ENCODE measurements at regions not wholly inside any gene's neighbourhood (a gene's known extent, or its start where the extent isn't known, plus 50 kb on each side); places are given as distances from the start of the nearest gene placed in this dataset.

DNA sequence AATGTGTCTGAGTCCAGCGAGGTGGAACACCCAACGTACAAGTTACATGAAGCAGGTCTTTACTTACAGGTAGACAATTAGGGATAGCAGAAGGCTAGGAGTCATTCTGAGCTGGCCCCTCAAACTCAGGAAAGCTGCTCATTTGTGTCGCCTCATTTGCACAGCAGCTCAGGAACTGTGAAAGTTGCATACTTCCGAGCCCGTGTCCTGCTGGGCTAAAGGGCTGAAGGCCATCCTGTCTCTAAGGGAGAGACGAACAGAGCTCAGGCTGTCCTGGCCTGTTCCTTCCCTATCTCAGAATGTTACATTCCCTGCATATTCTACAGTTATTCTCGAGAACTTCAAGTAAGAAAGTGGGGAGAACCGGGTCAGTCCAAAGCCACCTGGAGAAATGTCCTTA lies 99.0 kb downstream of the FAM124B start:
- H3K4me3 ChIP-seq (ENCODE audit: low read depth in 1 of 3, low read length in 3 of 3), result no peak overlapping the region
- no peaks in the 10 kb centered on the region for H3K4me1 ChIP-seq (ENCODE audit: control insufficient read depth in 3 of 3, insufficient read depth in 2 of 3, low read depth in 1 of 3, low read length in 2 of 3)
- no peaks in the 10 kb centered on the region for H3K36me3 ChIP-seq (ENCODE audit: control insufficient read depth in 3 of 3, insufficient read depth in 2 of 3, low read depth in 1 of 3, low read length in 3 of 3)
- H3K9me3 ChIP-seq (ENCODE audit: control insufficient read depth in 2 of 2, insufficient read depth in 1 of 2, low read depth in 1 of 2, low read length in 1 of 2), result no peaks in the 10 kb centered on the region
- WGBS, 3 donors, result 86 to 93% (median 86%) methylated on average over 8 of the region's 8 CpGs
- no peaks in the 10 kb centered on the region for H3K27me3 ChIP-seq (ENCODE audit: control insufficient read depth in 3 of 3, insufficient read depth in 3 of 3, low read length in 3 of 3)
- DNase-seq (no peak), FAIRE-seq (no peak)
- no peak overlapping the region for H3K27ac ChIP-seq (ENCODE audit: low read depth in 1 of 3, low read length in 2 of 3)

- FAIRE-seq, result no peak
- H3K27me3 ChIP-seq (ENCODE audit: control insufficient read depth in 3 of 3, insufficient read depth in 3 of 3, low read length in 3 of 3), result no peaks in the 10 kb centered on the region
- no peaks in the 10 kb centered on the region for H3K4me1 ChIP-seq (ENCODE audit: control insufficient read depth in 3 of 3, insufficient read depth in 2 of 3, low read depth in 1 of 3, low read length in 2 of 3)
- no peak for DNase-seq
- WGBS, 3 donors, result 74 to 76% (median 76%) methylated on average over 6 of the region's 6 CpGs
- H3K27ac ChIP-seq (ENCODE audit: low read depth in 1 of 3, low read length in 2 of 3), result no peak overlapping the region
- no peak overlapping the region for H3K4me3 ChIP-seq (ENCODE audit: low read depth in 1 of 3, low read length in 3 of 3)
- H3K36me3 ChIP-seq (ENCODE audit: control insufficient read depth in 3 of 3, insufficient read depth in 2 of 3, low read depth in 1 of 3, low read length in 3 of 3), result no peaks in the 10 kb centered on the region
- no peaks in the 10 kb centered on the region for H3K9me3 ChIP-seq (ENCODE audit: control insufficient read depth in 2 of 2, insufficient read depth in 1 of 2, low read depth in 1 of 2, low read length in 1 of 2)
Measured at GRCh38 chr2:224293976-224294375, 107.9 kb downstream of the FAM124B start.

DNA sequence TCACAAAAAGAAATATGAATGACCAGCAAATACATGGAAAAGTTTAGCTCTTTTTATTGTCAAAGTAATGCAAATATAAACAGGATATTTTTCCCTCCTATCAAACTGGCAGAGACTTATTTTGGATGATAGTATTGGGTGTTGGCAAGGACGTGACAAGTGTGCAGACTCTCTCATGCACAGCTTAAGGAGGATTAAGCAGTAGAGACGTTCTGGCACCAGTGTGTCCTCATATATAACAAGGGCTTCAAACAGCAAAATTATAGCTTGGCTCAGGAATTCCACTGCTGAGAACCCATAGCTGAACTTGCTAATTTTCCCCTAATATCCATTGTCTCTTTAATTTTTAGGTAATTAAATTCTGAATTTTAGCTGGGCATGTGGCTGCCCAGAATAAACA lies 114.4 kb downstream of the FAM124B start:
- no peak overlapping the region for H3K27ac ChIP-seq (ENCODE audit: low read depth in 1 of 3, low read length in 2 of 3)
- no peaks in the 10 kb centered on the region for H3K4me1 ChIP-seq (ENCODE audit: control insufficient read depth in 3 of 3, insufficient read depth in 2 of 3, low read depth in 1 of 3, low read length in 2 of 3)
- H3K4me3 ChIP-seq (ENCODE audit: low read depth in 1 of 3, low read length in 3 of 3), result no peak overlapping the region
- H3K36me3 ChIP-seq (ENCODE audit: control insufficient read depth in 3 of 3, insufficient read depth in 2 of 3, low read depth in 1 of 3, low read length in 3 of 3), result no peaks in the 10 kb centered on the region
- no peak for DNase-seq
- 42 to 50% (median 43%) methylated on average over 2 of the region's 2 CpGs for WGBS, 3 donors
- H3K9me3 ChIP-seq (ENCODE audit: control insufficient read depth in 2 of 2, insufficient read depth in 1 of 2, low read depth in 1 of 2, low read length in 1 of 2), result no peaks in the 10 kb centered on the region
- FAIRE-seq, result no peak
- peaks cover 0 to 4% (median 0%) of the 10 kb centered on the region in 3 donors for H3K27me3 ChIP-seq (ENCODE audit: control insufficient read depth in 3 of 3, insufficient read depth in 3 of 3, low read length in 3 of 3)

DNA sequence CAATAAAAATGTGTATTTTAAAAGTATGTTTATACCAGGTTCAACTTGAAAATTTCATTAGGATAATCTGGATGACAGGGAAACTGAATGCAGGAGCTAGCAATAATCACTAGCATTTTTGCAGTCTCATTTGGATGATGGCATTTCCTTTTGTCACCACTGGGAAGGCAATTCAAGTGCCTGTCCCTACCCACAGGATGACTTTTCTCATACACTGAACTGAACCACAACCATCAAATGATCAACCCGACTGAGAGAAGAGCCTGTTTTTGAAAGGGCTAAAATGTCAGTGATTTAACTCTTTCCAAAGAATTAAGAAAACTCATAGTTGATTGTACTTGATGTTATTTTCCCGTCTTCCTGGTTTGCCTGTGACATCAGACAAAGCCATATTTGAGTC lies 115.0 kb downstream of the FAM124B start:
- 41 to 62% (median 50%) methylated on average over 2 of the region's 2 CpGs for WGBS, 3 donors
- no peak for FAIRE-seq
- no peaks in the 10 kb centered on the region for H3K36me3 ChIP-seq (ENCODE audit: control insufficient read depth in 3 of 3, insufficient read depth in 2 of 3, low read depth in 1 of 3, low read length in 3 of 3)
- H3K4me3 ChIP-seq (ENCODE audit: low read depth in 1 of 3, low read length in 3 of 3), result no peak overlapping the region
- no peak overlapping the region for H3K27ac ChIP-seq (ENCODE audit: low read depth in 1 of 3, low read length in 2 of 3)
- DNase-seq, result no peak
- no peaks in the 10 kb centered on the region for H3K4me1 ChIP-seq (ENCODE audit: control insufficient read depth in 3 of 3, insufficient read depth in 2 of 3, low read depth in 1 of 3, low read length in 2 of 3)
- H3K9me3 ChIP-seq (ENCODE audit: control insufficient read depth in 2 of 2, insufficient read depth in 1 of 2, low read depth in 1 of 2, low read length in 1 of 2), result no peaks in the 10 kb centered on the region
- H3K27me3 ChIP-seq (ENCODE audit: control insufficient read depth in 3 of 3, insufficient read depth in 3 of 3, low read length in 3 of 3), result peaks cover 0 to 4% (median 0%) of the 10 kb centered on the region in 3 donors

DNA sequence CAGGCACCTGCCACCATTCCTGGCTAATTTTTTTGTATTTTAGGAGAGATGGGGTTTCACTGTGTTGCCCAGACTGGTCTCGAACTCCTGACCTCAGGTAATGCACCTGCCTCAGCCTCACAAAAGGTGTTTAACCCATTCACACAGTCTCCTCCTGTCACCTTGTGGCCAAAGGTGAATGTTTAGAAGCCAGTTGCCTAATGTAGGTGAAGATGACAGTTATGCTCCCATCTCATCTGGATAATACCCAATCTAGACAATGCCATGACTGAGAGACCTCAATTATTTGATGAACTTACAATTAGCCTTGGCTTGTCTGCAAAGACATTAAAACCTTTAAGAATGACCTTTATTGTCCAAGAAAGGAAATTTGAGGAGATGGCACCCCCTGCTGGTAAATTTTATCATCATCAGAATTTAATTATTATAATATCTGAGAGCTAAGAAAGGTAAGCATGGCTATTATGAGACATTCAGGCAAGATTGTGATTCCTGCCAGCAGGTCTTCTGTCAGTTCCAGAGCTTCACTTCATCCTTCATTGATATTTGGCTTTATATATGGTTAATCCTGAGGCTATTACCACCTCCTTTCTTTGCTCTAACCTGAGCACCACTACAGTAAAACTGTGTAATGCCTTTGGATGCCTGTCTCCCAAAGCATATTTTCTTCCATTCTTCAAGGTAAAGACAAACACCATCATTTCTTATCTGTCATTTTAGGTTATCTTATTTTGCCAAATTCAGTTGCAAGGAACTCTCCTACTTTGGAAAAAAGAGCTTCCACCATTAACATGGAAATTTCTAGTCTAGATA lies 117.6 kb downstream of the FAM124B start:
- DNase-seq (peak; percentile 63 to 68), FAIRE-seq (no peak)
- Histone ChIP-seq H3K9me3 (ENCODE audit: control insufficient read depth in 2 of 2, insufficient read depth in 1 of 2, low read depth in 1 of 2, low read length in 1 of 2) (no peaks in the 10 kb centered on the region), H3K4me3 (ENCODE audit: low read depth in 1 of 3, low read length in 3 of 3) (no peak overlapping the region), H3K4me1 (ENCODE audit: control insufficient read depth in 3 of 3, insufficient read depth in 2 of 3, low read depth in 1 of 3, low read length in 2 of 3) (no peaks in the 10 kb centered on the region), H3K27me3 (ENCODE audit: control insufficient read depth in 3 of 3, insufficient read depth in 3 of 3, low read length in 3 of 3) (peaks cover 0 to 4% (median 0%) of the 10 kb centered on the region in 3 donors), H3K36me3 (ENCODE audit: control insufficient read depth in 3 of 3, insufficient read depth in 2 of 3, low read depth in 1 of 3, low read length in 3 of 3) (no peaks in the 10 kb centered on the region), H3K27ac (ENCODE audit: low read depth in 1 of 3, low read length in 2 of 3) (no peak overlapping the region)
- WGBS, 3 donors, result 14 to 31% (median 17%) methylated on average over 1 of the region's 1 CpG

DNA sequence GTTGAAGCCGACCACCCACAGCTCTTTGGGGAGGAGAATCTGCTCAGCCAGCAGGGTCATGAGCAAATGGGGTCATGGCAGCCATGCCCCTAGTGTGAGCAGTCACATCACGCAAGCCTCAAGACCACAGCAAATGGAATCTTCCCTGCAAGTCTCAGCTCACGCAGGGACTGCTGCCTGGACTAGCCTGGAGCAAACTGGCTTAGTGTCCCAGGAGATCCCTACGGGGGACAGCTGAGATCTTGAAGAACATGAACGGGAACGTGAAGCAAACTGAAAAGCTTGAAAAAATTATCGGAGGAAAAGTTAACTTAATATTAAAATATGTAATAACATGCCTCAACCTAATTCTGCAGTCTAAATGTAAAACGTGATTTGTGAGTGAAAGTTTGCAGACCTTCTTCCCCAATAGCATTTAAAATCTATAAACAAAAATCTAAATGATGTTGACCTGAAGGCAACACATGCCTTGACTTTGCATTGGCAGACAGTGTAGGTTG lies 118.4 kb downstream of the FAM124B start:
- no peak overlapping the region for H3K4me3 ChIP-seq (ENCODE audit: low read depth in 1 of 3, low read length in 3 of 3)
- DNase-seq (no peak), FAIRE-seq (no peak)
- H3K9me3 ChIP-seq (ENCODE audit: control insufficient read depth in 2 of 2, insufficient read depth in 1 of 2, low read depth in 1 of 2, low read length in 1 of 2), result no peaks in the 10 kb centered on the region
- no peaks in the 10 kb centered on the region for H3K36me3 ChIP-seq (ENCODE audit: control insufficient read depth in 3 of 3, insufficient read depth in 2 of 3, low read depth in 1 of 3, low read length in 3 of 3)
- no peaks in the 10 kb centered on the region for H3K4me1 ChIP-seq (ENCODE audit: control insufficient read depth in 3 of 3, insufficient read depth in 2 of 3, low read depth in 1 of 3, low read length in 2 of 3)
- 82 to 85% (median 82%) methylated on average over 8 of the region's 8 CpGs for WGBS, 3 donors
- H3K27ac ChIP-seq (ENCODE audit: low read depth in 1 of 3, low read length in 2 of 3), result no peak overlapping the region
- peaks cover 0 to 4% (median 0%) of the 10 kb centered on the region in 3 donors for H3K27me3 ChIP-seq (ENCODE audit: control insufficient read depth in 3 of 3, insufficient read depth in 3 of 3, low read length in 3 of 3)

DNA sequence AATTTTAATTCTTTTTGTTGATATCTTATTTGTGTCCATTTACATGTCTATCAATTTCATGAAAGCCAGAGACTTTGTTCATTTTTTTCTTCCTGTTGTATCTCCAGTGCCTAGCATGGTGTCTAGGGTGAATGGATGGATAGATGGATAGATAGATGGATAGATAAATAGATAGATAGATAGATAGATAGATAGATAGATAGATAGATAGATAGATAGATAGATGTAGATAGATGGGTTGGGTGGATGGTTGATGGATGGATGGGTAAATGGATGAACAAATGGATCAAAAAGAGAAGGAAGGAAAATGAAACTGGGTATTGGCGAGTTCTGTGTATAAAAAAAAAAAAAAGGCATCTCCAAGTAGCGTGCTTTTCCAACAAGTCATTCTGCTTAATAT lies 120.5 kb downstream of the FAM124B start:
- Histone ChIP-seq H3K36me3 (ENCODE audit: control insufficient read depth in 3 of 3, insufficient read depth in 2 of 3, low read depth in 1 of 3, low read length in 3 of 3) (no peaks in the 10 kb centered on the region), H3K4me1 (ENCODE audit: control insufficient read depth in 3 of 3, insufficient read depth in 2 of 3, low read depth in 1 of 3, low read length in 2 of 3) (no peaks in the 10 kb centered on the region), H3K27me3 (ENCODE audit: control insufficient read depth in 3 of 3, insufficient read depth in 3 of 3, low read length in 3 of 3) (no peaks in the 10 kb centered on the region), H3K27ac (ENCODE audit: low read depth in 1 of 3, low read length in 2 of 3) (no peak overlapping the region), H3K9me3 (ENCODE audit: control insufficient read depth in 2 of 2, insufficient read depth in 1 of 2, low read depth in 1 of 2, low read length in 1 of 2) (no peaks in the 10 kb centered on the region), H3K4me3 (ENCODE audit: low read depth in 1 of 3, low read length in 3 of 3) (no peak overlapping the region)
- DNase-seq (no peak), FAIRE-seq (no peak)
- 64 to 87% (median 85%) methylated on average over 2 of the region's 2 CpGs for WGBS, 3 donors

DNA sequence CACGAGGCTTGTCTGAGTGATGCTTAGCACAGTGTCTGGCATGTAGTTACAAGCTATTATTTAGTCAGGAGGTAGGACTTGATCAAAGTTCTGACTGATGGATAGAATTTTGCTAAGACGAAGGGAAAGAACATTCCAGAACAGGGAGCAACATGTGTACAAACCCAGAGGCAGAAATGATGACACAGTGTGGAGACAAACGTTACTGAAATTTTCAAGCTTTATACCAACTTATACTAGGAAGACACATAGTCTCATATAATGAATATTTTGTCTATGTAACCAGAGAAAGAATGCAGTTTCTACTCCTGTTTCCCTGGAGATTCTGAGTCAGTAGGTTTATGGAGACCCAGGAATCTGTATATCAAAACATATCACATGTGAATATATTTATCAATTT lies 123.4 kb downstream of the FAM124B start:
- Histone ChIP-seq H3K36me3 (ENCODE audit: control insufficient read depth in 3 of 3, insufficient read depth in 2 of 3, low read depth in 1 of 3, low read length in 3 of 3) (no peaks in the 10 kb centered on the region), H3K27me3 (ENCODE audit: control insufficient read depth in 3 of 3, insufficient read depth in 3 of 3, low read length in 3 of 3) (no peaks in the 10 kb centered on the region), H3K4me1 (ENCODE audit: control insufficient read depth in 3 of 3, insufficient read depth in 2 of 3, low read depth in 1 of 3, low read length in 2 of 3) (no peaks in the 10 kb centered on the region), H3K27ac (ENCODE audit: low read depth in 1 of 3, low read length in 2 of 3) (no peak overlapping the region), H3K9me3 (ENCODE audit: control insufficient read depth in 2 of 2, insufficient read depth in 1 of 2, low read depth in 1 of 2, low read length in 1 of 2) (no peaks in the 10 kb centered on the region), H3K4me3 (ENCODE audit: low read depth in 1 of 3, low read length in 3 of 3) (no peak overlapping the region)
- FAIRE-seq (no peak), DNase-seq (no peak)
- 67 to 75% (median 70%) methylated on average over 3 of the region's 3 CpGs for WGBS, 3 donors

DNA sequence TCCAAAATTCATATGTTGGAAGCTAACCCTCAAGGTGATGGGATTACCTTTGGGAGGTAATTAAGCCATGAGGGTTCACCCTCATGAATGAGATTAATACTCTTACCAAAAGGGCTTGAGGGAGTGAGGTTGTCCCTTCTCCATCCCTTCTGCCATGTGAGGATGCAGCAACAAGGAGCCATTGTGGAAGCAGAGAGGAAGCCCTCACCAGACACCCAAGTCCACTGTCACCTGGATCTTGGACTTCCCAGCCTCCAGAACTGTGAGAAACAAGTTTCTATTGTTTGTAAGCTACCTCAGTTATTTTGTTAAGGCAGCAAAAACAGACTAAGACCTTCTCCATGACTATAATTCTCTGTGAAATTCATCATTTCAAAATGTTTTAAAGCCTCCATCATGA lies 125.7 kb downstream of the FAM124B start:
- H3K36me3 ChIP-seq (ENCODE audit: control insufficient read depth in 3 of 3, insufficient read depth in 2 of 3, low read depth in 1 of 3, low read length in 3 of 3), result no peaks in the 10 kb centered on the region
- FAIRE-seq (no peak), DNase-seq (no peak)
- no peaks in the 10 kb centered on the region for H3K27me3 ChIP-seq (ENCODE audit: control insufficient read depth in 3 of 3, insufficient read depth in 3 of 3, low read length in 3 of 3)
- H3K4me3 ChIP-seq (ENCODE audit: low read depth in 1 of 3, low read length in 3 of 3), result no peak overlapping the region
- H3K4me1 ChIP-seq (ENCODE audit: control insufficient read depth in 3 of 3, insufficient read depth in 2 of 3, low read depth in 1 of 3, low read length in 2 of 3), result peaks cover 0 to 8% (median 2%) of the 10 kb centered on the region in 3 donors
- H3K9me3 ChIP-seq (ENCODE audit: control insufficient read depth in 2 of 2, insufficient read depth in 1 of 2, low read depth in 1 of 2, low read length in 1 of 2), result no peaks in the 10 kb centered on the region
- H3K27ac ChIP-seq (ENCODE audit: low read depth in 1 of 3, low read length in 2 of 3), result no peak overlapping the region

Data from small intestine (tissue), 7 donors.